CD4-positive, alpha-beta T cell treated with Interleukin-4 for 1 hour (primary cell): ENCODE measurements at regions not wholly inside any gene's neighbourhood (a gene's known extent, or its start where the extent isn't known, plus 50 kb on each side); places are given as distances from the start of the nearest gene placed in this dataset.

Source experiments
- DNase-seq, 2 donors: peaks; one replicate each; pipeline ENCODE4 v3.0.0-alpha.2; 2020 to 2022

GRCh38 chr5:84599964-84600363, 215.3 kb upstream of the EDIL3 start:
- no peak for DNase-seq

- DNase-seq = no peak
Observed at GRCh38 chr5:84597904-84598303, 213.2 kb upstream of the EDIL3 start.

GRCh38 chr5:84590629-84591028, 205.9 kb upstream of the EDIL3 start:
- no peak for DNase-seq

- no peak for DNase-seq
Observed at GRCh38 chr5:84589926-84590325, 205.2 kb upstream of the EDIL3 start.

GRCh38 chr5:84585218-84585617, 200.5 kb upstream of the EDIL3 start:
- no peak for DNase-seq

GRCh38 chr5:84578226-84578625, 193.5 kb upstream of the EDIL3 start:
- DNase-seq = no peak

- DNase-seq = no peak
Observed at GRCh38 chr5:84573017-84573712, 188.5 kb upstream of the EDIL3 start.

- no peak for DNase-seq
Observed at GRCh38 chr5:84569307-84569706, 184.6 kb upstream of the EDIL3 start.

GRCh38 chr5:84568171-84568570, 183.5 kb upstream of the EDIL3 start:
- DNase-seq = no peak

- DNase-seq = no peak
Observed at GRCh38 chr5:84565866-84566265, 181.2 kb upstream of the EDIL3 start.

GRCh38 chr5:84564321-84565075, 179.8 kb upstream of the EDIL3 start:
- no peak for DNase-seq

GRCh38 chr5:84550222-84550621, 165.5 kb upstream of the EDIL3 start:
- no peak for DNase-seq

- DNase-seq = no peak
Observed at GRCh38 chr5:84549054-84549453, 164.4 kb upstream of the EDIL3 start.

GRCh38 chr5:84546686-84547085, 162.0 kb upstream of the EDIL3 start:
- DNase-seq = no peak

GRCh38 chr5:84536797-84537196, 152.1 kb upstream of the EDIL3 start:
- no peak for DNase-seq

GRCh38 chr5:84535281-84535680, 150.6 kb upstream of the EDIL3 start:
- no peak for DNase-seq

- no peak for DNase-seq
Observed at GRCh38 chr5:84524491-84524890, 139.8 kb upstream of the EDIL3 start.

- DNase-seq = no peak
Observed at GRCh38 chr5:84518862-84519261, 134.2 kb upstream of the EDIL3 start.

- DNase-seq = no peak
Observed at GRCh38 chr5:84518370-84518769, 133.7 kb upstream of the EDIL3 start.

GRCh38 chr5:84506625-84507024, 121.9 kb upstream of the EDIL3 start:
- DNase-seq = no peak

- no peak for DNase-seq
Observed at GRCh38 chr5:84494453-84494852, 109.8 kb upstream of the EDIL3 start.

- DNase-seq = no peak
Observed at GRCh38 chr5:84487963-84488362, 103.3 kb upstream of the EDIL3 start.

- DNase-seq = no peak
Observed at GRCh38 chr5:84480873-84481637, 96.4 kb upstream of the EDIL3 start.

GRCh38 chr5:84478603-84479002, 93.9 kb upstream of the EDIL3 start:
- DNase-seq = no peak
